ENCODE measurements at regions not wholly inside any gene's neighbourhood (a gene's known extent, or its start where the extent isn't known, plus 50 kb on each side); places are given as distances from the start of the nearest gene placed in this dataset.
"Not testable (repeated sequence)": the region's sequence is repeated elsewhere in the genome, so short reads cannot be mapped to it uniquely, and the experiment has no call there.

DNA sequence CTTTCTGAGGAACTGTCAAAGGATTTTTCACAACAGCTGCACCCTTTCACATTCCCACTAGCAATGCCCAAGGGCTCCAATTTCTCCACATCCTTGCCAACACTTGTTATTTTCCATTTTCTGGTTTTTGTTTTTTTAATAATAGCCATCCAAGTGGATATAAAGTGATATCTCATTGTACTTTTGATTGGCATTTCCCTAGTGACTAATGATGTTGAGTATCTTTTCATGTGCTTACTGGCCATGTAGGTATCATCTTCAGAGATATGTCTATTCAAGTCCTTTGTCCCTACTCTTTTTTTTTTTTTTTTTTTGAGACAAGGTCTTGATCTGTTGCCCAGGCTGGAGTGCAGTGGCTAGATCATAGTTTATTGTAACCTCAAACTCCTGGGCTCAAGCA is 115.8 kb upstream of the HAND1 start:
- no peak for DNase-seq (ENCODE audit: low read depth in 4 of 4, low spot score in 2 of 4)

DNA sequence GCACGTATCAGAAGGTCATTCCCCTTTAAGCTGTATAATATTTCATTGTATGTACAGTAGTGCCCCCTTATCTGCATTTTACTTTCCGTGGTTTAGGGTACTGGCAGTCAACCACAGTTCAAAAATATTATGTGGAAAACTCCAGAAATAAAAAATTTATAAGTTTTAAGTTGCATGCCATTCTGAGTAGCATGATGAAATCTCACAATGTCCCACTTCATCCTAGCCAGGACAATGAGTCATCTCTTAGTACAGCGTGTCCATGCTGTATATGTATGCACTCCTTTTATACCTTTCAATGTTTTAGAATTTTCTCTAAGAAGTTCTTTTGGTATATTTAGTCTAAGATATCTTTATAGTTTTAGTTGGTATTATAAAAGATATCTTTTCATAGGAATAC is 115.0 kb upstream of the HAND1 start:
- DNase-seq (ENCODE audit: low read depth in 4 of 4, low spot score in 2 of 4): no peak

DNA sequence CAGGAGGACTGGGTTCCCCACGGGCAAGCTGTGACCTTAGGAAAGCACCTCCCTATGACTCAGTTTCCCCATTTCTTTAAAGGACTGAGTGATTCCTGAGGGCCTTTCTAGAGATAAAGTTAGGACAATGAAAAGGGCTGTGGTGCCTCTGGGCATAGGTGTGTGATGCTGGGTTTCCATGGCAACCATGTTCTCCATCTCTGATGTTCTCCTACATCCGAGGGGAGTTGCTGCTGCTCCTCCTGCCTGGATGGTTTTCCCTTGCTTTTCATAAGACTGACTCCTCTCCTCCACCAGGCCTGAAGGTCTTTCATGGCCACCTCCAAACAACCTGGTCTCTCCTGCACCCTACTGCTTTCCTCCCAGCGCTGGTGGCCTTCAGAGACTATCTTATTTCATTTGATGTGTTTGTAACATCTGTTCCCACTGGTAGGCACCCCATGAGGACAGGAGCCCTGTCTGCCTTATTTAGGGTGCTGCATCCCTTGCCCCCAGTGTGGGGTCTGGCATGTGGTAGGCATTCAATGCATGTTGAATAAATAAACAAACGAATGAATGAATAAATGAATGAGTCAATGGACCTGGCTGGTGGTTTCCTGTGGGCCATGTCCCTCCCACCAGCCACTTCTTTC is 112.2 kb upstream of the HAND1 start:
- DNase-seq (ENCODE audit: low read depth in 4 of 4, low spot score in 2 of 4): no peak

DNA sequence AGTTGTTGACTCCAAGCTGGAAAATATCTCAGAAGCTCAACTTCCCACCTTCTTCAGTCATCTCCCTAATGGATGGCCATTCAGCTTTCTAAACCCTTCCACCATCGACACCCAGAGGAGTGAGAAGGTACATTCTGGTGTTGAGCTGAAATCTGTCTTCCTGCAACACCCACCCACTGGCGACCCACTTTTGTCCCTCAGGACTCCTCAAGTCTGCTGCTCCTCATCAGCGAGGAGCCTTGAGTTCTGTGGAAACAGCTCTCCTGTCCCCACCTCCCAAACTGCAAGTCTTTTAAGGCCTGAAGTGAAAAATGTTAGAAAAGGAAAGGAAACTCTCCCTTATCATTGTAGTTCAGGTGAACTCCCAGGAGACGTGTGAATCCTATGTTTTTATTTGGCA is 111.5 kb upstream of the HAND1 start:
- no peak for DNase-seq (ENCODE audit: low read depth in 4 of 4, low spot score in 2 of 4)

DNA sequence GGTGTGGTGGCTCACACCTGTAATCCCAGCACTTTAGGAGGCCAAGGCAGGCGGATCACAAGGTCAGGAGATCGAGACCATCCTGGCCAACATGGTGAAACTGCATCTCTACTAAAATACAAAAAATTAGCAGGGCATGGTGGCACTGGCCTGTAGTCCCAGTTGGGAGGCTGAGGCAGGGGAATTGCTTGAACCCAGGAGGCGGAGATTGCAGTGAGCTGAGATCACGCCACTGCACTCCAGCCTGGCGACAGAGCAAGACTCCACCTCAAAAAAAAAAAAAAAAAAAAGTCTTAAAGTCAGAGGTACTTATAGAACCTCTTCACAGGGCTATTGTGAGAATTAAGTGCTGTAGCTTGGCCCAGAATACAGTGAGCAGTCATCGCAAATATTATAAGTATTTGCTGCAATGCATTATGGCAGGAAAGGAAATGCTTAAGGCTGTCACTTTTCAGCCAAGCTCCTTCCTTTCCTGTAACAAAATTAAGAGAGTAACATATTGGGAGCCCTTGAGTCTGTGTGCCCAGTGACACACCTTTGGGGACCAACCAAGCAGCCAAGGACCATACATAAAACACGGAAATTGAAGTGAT is 110.9 kb upstream of the HAND1 start:
- not testable (repeated sequence) for DNase-seq (ENCODE audit: low read depth in 4 of 4, low spot score in 2 of 4)

DNA sequence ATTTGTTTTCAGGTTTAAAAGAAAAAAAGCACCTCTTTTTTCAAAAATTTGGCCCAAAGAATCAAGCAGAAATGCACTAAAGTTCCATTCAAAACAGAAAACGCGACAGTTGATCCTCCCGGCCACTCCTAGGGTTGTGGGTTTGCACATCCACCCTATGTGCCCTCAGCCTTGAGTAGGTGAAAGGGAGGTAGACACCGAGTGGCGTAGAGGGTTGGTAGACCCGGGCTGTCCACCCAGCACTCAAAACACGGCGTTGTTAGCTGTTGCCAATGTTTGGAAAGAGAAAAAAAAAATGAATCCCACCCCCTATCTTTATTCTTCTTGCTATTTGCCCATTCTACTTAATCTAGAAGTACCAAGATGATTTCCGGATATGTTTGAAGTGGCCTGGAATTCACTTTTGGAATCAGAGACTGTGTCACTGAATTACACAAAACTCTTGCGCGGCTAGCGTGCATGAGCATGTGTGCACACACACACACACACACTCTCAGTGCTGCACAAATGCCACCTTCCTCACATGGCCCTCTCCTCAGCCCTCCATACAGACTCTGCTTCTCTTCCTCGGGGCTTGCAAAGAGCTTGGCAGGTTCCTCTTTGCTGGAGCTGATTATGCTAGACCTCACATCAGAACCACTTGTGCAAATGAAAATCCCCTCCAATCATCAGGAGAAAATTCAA is 110.2 kb upstream of the HAND1 start:
- DNase-seq (ENCODE audit: low read depth in 4 of 4, low spot score in 2 of 4): no peak

DNA sequence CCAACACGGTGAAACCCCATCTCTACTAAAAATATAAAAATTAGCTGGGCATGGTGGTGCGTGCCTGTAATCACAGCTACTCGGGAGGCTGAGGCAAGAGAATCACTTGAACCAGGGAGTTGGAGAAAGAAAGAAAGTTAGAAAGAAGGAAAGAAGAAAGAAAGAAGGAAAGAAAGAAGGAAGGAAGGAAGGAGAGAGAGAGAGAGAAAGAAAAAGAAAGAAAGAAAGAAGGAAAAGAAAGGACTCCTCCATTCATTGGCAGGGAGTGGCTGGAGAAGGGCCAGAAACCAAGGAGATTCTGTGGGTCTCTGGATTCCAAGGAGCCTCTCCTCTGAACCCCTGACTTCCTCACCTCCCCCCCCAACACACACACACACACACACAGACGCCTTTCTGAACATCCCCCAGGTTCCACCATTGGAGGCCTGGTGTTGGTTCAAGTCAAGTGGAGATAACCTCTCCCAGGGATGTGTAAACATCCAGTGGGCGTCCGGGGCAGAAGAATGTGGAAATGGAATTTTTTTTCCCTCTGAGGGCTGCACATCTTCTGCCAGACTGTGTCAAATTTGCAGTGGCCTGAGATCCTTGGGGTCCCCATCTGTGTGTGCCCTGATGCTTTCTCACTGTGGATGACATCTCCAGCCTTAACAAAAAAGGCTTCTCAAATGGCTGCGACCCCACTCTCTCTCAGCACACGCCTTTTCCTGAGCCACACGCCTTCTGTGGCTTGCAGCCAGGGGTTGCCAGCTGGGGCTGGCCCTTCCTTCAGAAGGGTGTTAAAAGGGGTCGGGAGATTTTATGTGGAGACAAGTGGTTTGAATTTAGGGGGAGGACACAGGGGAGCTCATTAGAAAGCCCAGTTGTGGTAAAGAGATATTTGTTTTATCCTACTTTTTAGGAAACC is 109.3 kb upstream of the HAND1 start:
- DNase-seq (ENCODE audit: low read depth in 4 of 4, low spot score in 2 of 4): no peak

DNA sequence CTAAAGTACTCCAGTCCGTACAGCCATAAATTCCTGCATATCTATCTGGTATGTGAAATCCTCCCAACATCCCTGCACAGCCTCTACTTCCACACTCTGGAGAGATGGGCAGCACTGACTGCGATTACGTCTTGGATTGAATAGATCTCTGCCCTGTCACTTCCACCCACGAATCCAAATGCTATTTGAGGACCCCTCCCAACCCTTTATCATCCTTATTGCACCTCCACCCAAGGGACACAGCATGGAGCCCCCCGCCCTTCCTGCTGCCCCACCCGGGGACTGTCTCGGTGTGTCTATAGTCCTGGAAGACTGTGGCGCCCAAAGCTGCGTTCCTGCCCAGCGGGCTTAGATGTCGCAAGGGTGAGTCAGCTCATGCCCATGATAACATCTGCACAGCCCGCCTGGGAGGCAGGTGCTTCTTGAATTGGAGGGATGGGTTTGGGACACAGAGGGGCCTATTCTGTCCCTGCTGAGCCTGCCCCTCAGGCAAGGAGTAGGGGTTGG is 105.7 kb upstream of the HAND1 start:
- no peak for DNase-seq (ENCODE audit: low read depth in 4 of 4, low spot score in 2 of 4)

DNA sequence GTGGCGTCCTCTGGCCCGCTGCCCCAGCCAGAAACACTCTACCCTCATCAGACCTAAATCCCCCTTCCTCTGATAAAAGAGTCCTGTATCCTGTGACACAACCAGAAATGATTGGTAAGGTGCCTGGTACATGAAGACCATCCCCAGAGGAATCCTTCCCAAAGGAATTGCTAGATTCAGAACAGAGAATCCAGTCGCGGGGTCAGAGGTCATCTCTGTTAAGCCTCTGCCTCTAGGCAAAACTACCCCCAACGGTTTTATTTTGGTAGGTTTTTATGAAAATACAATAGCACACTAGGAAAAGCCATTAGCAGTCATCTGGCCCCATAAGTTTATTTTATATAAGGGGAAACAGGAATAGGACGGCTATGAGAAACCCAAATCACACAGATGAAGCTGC is 102.4 kb upstream of the HAND1 start:
- no peak for DNase-seq (ENCODE audit: low read depth in 4 of 4, low spot score in 2 of 4)

DNA sequence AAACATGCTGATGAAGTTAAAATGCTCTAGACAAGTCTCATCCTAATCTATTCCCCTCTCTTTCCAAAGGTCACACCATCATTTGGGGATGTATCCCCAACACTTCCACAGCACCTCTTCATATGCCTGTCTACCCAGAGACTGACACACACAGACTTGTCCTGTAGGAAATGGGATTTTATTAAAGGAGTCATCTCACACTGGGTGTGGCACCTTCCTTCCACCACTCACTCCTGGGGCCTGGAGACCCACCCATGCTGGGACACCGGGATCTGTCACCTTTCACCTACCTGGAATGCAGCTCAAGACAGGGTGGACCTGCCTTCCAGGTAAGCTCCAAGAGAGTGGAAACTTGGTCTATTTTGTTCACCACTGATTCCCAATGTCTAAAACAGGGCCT is 99.4 kb upstream of the HAND1 start:
- DNase-seq (ENCODE audit: low read depth in 4 of 4, low spot score in 2 of 4): no peak

DNA sequence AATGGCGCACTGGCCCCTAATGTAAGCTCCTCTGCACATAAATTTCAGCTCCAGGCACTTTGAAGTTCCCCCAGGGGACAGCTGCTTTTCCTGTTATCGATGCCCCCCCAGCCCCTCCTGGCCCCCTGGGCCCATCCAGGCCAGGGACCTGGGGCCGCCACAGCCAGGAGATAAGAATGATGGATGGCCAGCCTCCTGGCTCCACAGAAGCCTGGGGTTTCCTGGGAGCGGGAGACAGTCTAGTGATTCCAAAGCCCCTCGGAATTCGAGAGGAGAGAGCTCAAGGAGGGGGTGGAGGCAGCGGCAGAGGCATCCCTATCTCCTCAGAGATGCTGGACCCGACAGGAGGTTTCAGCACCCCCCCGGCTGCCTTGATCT is 98.4 kb upstream of the HAND1 start:
- no peak for DNase-seq (ENCODE audit: low read depth in 4 of 4, low spot score in 2 of 4)

DNA sequence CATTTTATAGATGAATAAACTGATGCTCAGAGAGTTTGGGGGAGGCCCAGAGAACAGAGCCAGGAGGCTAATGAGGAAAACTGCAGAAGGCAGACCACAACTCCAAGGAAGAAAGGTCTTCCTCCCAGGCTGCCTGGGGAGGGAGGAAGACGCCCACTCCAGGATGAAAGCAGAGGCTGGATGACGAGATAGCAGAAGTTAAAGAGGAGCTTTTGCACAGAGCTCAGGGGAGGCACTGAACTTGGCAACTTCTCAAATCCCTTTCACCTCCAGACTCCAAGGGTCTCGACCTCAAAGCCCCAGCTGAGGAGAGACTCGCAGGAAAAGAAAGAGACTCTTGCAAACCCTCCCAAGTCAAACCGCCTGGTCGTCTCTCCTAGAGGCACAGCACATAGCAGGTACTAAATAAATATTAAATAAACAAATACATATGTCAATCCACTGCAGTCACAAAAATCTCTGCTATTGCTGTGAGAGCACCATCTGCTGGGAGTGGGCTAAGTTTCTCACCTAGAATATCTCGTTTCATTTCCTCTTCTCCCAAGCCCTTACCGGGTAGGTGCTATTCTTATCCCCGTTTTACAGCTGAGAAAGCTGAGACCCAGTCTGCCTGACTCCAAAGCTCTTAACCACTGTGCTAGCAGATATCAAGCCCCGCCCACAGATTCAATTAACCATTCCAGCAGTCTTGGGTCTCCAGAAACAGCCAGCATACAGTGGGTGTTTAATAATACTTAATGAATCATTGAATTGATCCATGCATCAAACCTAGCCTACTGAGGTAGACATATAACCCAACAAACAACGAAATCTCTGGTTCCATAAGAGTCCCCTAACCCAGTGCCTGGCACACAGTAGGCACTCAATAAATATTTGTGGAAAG is 97.8 kb upstream of the HAND1 start:
- DNase-seq (ENCODE audit: low read depth in 4 of 4, low spot score in 2 of 4): no peak

DNA sequence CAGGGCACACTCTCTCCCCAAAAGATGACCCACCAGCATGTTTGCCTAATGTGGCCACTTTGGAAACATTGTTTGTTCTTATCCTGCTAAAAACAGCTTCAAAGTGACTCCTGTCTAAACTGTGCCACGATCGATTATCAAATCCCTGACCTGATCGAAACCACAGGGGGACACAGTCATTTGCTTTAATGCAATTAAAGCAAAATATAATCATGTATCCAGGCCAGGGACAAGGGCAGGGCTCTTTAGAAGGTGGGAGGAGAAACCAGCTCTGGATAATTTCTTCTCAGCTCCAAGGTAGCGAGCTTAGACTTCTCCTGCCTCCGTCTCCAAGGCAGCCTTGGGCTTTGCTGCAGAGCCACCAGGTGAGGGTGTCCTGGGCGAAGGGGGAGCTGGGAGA is 95.0 kb upstream of the HAND1 start:
- DNase-seq (ENCODE audit: low read depth in 4 of 4, low spot score in 2 of 4): no peak

DNA sequence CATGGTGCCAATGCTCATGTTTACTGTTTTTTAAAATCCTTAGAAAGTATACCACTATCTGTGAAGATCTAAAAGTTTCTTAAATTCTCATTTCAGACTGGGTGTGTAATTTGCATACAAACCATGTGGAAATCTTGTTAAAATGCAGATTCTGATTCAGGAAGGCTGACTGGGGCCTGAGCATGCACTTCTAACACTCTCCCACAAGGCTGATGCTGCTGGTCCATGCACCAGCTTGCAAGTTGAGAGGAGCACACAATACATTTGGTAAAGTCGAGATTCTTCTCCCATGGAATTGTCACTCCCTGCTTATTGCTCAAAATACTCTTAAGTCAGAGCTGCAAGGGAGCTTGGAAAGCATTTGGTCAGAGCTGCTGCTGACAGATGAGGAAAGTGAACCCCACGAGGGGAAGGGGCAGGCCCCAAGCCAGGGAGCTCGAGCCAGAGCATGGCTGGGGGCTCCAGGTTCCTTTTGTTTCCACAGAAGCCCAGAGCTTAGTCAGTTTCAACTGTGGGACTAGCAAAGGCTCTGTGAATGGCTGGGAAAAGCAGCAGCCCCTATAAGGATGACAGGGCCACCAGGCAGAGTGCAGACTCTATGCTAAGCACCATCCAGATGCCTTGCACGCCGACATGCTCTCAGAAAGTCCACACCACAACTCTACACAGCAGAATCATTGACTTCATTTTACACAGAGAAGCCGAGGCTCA is 93.5 kb upstream of the HAND1 start:
- DNase-seq (ENCODE audit: low read depth in 4 of 4, low spot score in 2 of 4): no peak

DNA sequence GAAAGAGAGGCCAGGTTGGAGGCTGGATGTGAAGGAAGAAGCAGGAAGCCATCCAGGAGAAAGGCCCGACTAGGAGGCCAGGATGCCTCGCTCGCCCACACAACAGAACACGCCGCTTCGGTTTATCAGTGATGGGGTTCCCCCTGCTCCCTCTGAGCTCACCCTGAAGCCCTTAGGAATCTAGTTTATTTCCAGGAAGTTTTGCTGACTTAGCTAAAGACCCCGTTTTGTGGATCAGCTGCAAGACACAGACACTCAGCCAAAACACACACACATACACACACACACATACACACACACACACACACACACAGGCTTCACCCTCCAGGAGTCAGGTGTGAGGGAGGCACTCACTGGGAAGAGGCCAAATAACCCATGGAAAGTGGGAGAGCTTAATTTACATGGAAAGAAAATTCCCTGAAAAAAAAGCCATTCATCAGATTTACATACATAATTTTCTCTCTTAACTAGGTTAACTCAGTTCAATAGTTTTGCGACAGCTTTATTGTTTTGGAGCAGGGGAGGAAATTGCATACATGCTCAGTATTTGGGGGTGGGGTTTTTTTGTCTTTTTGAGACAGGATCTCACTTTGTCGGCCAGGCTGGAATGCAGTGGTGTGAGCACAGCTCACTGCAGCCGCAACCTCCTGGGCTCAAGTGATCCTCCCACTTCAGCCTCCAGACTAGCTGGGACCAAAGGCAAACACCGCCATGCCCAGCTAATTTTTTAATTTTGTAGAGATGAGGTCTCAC is 92.7 kb upstream of the HAND1 start:
- DNase-seq (ENCODE audit: low read depth in 4 of 4, low spot score in 2 of 4): no peak

DNA sequence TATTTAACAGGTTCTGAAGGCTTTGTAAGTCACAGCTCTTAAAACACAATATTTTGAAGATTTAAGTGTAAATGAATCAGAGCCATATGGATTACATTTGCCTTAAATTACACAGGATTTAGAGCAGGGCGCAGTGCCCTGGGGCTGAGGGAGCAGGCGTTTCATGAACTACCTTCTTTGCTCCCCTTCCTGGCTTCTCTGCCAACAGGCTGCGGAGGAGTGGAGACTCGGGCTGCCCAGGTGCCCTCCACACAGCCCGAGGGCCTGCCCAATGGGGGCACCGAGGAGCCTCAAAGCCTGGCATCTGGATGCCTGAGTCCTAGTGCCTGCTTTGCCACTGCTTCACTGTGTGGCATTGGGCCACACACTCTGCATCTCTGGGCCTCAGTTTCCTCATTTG is 90.6 kb upstream of the HAND1 start:
- no peak for DNase-seq (ENCODE audit: low read depth in 4 of 4, low spot score in 2 of 4)

DNA sequence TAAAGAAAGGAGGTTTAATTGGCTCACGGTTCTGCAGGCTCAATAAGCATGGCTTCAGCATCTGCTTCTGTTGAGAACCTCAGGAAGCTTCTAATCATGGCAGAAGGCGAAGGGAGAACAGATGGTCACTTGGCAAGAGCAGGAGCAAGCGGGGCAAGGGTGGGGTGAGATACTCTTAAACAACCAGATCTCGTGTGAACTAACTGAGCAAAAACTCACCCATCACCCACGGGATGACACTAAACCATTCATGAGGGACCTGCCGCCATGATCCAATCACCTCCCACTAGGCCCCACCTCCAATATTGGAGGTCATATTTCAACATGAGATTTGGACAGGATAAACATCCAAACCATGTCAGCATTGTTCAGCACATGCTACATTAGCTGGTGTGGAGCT is 89.1 kb upstream of the HAND1 start:
- DNase-seq (ENCODE audit: low read depth in 4 of 4, low spot score in 2 of 4): no peak

DNA sequence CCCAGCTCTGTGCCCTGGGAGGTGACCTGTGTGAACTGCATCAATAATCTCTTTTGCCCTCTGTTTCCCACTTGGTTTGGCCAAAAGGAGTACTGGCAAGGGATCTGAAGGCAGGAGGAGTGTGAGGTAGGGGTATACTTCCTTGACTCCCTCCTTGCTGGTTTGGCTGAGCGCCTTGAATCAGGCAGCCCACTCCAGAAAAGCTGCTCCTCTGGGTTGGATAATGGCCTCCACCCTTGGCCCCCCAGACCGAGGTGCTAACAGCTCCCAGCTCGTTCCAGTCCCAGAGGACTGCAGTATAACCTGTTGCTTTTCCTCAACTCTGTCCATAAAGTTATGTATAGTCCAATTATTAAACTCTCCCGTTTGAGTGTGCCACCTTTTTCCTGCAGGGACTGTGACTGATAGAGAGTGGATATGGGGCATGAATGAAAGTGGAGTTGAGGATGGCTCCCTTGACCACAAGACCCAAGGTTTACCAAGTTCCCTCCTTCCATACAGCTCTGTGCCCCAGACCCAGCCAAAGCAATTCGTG is 88.2 kb upstream of the HAND1 start:
- no peak for DNase-seq (ENCODE audit: low read depth in 4 of 4, low spot score in 2 of 4)

DNA sequence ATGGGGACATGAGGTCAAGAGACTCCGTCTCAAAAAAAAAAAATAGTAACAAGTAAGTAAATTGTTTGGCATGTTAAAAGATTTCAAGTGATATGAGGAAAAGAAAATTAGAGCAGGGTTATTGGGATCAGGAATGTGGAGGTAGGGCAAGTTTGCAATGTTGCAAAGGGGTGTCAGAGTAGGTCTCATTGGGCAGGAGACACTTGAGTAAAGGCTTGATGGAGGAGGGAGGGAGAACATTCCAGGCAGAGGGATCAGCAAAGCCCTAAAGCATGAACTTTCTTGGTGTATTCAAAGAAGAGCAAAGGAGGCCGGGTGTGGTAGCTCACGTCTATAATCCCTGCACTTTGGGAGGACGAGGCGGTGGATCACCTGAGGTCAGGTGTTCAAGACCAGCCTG is 87.1 kb upstream of the HAND1 start:
- no peak for DNase-seq (ENCODE audit: low read depth in 4 of 4, low spot score in 2 of 4)

Measured in left renal cortex interstitium (tissue), 4 donors.